Upper lobe of left lung (tissue), 4 donors: ENCODE measurements at regions not wholly inside any gene's neighbourhood (a gene's known extent, or its start where the extent isn't known, plus 50 kb on each side); places are given as distances from the start of the nearest gene placed in this dataset.
"Not testable (repeated sequence)": the region's sequence is repeated elsewhere in the genome, so short reads cannot be mapped to it uniquely, and the experiment has no call there.

Experiments used
- CTCF ChIP-seq, 6 experiments: fragments of 450-650 bp in 4 of 6; fragments of 200-600 bp in 2 of 6; sonication (generic) in 2 of 6; IDR thresholded peaks; one replicate each; pipeline ENCODE4 v1.5.1; 2016 to 2019; ENCODE audit warnings: antibody characterized with exemption in 6 of 6
- POLR2A ChIP-seq, 4 donors: fragments of 450-650 bp; IDR thresholded peaks; one replicate each; pipeline ENCODE4 v1.5.1; 2016 to 2017; ENCODE audit warnings: antibody characterized with exemption in 4 of 4, mild to moderate bottlenecking in 2 of 4
- POLR2AphosphoS5 ChIP-seq, 2 donors: sonication (generic); formaldehyde crosslinking; IDR thresholded peaks; one replicate each; pipeline ENCODE4 v1.5.1; 2017; ENCODE audit warnings: antibody characterized with exemption in 2 of 2

GRCh38 chr12:131272283-131272814 lies 318.6 kb downstream of the ADGRD1 start:
- not testable (repeated sequence) for TF ChIP-seq POLR2AphosphoS5, POLR2A, CTCF (IDR thresholded peaks at IDR 0.05)
